GM12874 (cell line): ENCODE measurements at regions not wholly inside any gene's neighbourhood (a gene's known extent, or its start where the extent isn't known, plus 50 kb on each side); places are given as distances from the start of the nearest gene placed in this dataset.

ENCODE experiments used
- TF ChIP-seq, protein P1 (sequence below): IDR thresholded peaks from 2 replicates; pipeline ENCODE4 v1.5.1; 2011; ENCODE audit warnings: low read depth, mild to moderate bottlenecking, control low read depth, low read length, moderate library complexity; ENCODE audit not compliant: insufficient read depth

DNA sequence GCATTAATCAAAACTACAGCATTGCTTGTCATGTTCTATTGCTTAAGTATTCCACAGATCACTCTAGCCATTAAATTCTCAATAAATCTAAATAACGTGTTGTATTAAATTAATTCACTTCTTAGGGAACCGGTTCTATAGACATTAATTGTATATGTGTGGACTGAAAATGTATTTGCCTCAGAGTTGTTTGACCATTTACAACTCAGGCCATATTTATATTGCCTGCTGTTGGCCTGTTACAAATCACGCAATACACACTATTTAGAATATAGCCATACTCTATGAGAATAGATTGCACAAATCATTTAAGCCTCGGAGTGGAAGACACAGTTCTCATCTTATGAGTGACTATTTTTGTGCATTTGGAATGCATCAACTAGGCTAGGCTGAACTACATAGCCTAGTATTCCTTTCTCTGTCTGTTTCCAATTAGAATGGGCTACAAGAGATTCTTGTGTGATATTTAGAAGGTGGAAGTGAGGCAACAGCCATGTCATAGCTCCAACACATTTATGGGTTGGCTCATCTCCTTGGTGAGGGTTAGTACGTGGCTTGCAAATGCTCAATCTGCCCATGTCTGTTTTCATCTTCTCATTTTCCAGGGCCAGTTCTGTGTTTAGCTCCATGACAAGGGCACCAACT is 1116.1 kb downstream of the PCDH9 start:
- TF ChIP-seq, protein P1, sequence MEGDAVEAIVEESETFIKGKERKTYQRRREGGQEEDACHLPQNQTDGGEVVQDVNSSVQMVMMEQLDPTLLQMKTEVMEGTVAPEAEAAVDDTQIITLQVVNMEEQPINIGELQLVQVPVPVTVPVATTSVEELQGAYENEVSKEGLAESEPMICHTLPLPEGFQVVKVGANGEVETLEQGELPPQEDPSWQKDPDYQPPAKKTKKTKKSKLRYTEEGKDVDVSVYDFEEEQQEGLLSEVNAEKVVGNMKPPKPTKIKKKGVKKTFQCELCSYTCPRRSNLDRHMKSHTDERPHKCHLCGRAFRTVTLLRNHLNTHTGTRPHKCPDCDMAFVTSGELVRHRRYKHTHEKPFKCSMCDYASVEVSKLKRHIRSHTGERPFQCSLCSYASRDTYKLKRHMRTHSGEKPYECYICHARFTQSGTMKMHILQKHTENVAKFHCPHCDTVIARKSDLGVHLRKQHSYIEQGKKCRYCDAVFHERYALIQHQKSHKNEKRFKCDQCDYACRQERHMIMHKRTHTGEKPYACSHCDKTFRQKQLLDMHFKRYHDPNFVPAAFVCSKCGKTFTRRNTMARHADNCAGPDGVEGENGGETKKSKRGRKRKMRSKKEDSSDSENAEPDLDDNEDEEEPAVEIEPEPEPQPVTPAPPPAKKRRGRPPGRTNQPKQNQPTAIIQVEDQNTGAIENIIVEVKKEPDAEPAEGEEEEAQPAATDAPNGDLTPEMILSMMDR: no peak

- TF ChIP-seq, protein P1: no peak
Observed at GRCh38 chr13:66111628-66112027, 1118.5 kb downstream of the PCDH9 start.

- TF ChIP-seq, protein P1: no peak
Observed at GRCh38 chr13:66106246-66106645, 1123.9 kb downstream of the PCDH9 start.

DNA sequence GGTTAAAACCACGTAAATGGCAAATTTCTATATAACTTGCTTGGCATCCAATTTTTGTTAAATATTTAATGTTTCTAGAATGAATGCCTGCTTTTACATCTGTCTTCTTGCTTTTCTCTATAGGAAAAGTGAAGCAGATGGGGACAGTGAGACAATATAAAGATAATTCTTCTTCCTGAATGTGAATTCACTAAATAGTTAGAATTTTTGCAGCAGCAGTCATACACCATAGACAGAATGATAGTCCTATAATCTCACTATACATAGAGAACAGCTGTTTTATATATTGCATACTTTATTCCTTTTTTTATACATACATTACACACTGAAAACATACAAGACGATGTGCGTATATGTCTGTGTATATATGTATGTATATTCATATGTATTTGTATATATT is 1127.3 kb downstream of the PCDH9 start:
- TF ChIP-seq, protein P1: no peak

GRCh38 chr13:66099825-66100224 is 1130.3 kb downstream of the PCDH9 start:
- TF ChIP-seq, protein P1: no peak

GRCh38 chr13:66098931-66099628 is 1131.1 kb downstream of the PCDH9 start:
- TF ChIP-seq, protein P1: no peak

GRCh38 chr13:66089711-66090110 is 1140.4 kb downstream of the PCDH9 start:
- TF ChIP-seq, protein P1: no peak
